ENCODE measurements at regions not wholly inside any gene's neighbourhood (a gene's known extent, or its start where the extent isn't known, plus 50 kb on each side); places are given as distances from the start of the nearest gene placed in this dataset.

- TF ChIP-seq POLR2A (IDR thresholded peaks at IDR 0.05) (no peak), CTCF (IDR thresholded peaks at IDR 0.05) (no peak), POLR2AphosphoS5 (IDR thresholded peaks at IDR 0.05) (no peak)
Measured at GRCh38 chr13:84481958-84482357, 599.7 kb upstream of the SLITRK1 start.

Data from upper lobe of left lung (tissue), 4 donors.